Prostate gland (tissue), 2 donors: ENCODE measurements at regions not wholly inside any gene's neighbourhood (a gene's known extent, or its start where the extent isn't known, plus 50 kb on each side); places are given as distances from the start of the nearest gene placed in this dataset.
"Not testable (repeated sequence)": the region's sequence is repeated elsewhere in the genome, so short reads cannot be mapped to it uniquely, and the experiment has no call there.

Experiments
- POLR2AphosphoS5 ChIP-seq: sonication (generic); formaldehyde crosslinking; IDR thresholded peaks from one replicate; pipeline ENCODE4 v1.6.1; 2017; ENCODE audit warnings: antibody characterized with exemption
- TF ChIP-seq, protein P1 (sequence below), 4 experiments: fragments of 200-600 bp in 2 of 4; fragments of 450-650 bp in 2 of 4; sonication (generic) in 2 of 4; IDR thresholded peaks; 1 replicate in 3 of 4; 2 replicates in 1 of 4; pipeline ENCODE4 v1.5.1; 2016 to 2019; ENCODE audit warnings: antibody characterized with exemption in 4 of 4, mild to moderate bottlenecking in 2 of 4, moderate library complexity in 2 of 4

- not testable (repeated sequence) for TF ChIP-seq POLR2AphosphoS5
- TF ChIP-seq, protein P1, sequence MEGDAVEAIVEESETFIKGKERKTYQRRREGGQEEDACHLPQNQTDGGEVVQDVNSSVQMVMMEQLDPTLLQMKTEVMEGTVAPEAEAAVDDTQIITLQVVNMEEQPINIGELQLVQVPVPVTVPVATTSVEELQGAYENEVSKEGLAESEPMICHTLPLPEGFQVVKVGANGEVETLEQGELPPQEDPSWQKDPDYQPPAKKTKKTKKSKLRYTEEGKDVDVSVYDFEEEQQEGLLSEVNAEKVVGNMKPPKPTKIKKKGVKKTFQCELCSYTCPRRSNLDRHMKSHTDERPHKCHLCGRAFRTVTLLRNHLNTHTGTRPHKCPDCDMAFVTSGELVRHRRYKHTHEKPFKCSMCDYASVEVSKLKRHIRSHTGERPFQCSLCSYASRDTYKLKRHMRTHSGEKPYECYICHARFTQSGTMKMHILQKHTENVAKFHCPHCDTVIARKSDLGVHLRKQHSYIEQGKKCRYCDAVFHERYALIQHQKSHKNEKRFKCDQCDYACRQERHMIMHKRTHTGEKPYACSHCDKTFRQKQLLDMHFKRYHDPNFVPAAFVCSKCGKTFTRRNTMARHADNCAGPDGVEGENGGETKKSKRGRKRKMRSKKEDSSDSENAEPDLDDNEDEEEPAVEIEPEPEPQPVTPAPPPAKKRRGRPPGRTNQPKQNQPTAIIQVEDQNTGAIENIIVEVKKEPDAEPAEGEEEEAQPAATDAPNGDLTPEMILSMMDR (IDR thresholded peaks at IDR 0.05) = not testable (repeated sequence)
These were observed 249.0 kb downstream of the SLCO4C1 start for GRCh38 chr5:102047073-102047472.
